NOMO-1 treated with DMSO at 0.1 percent for 48 hours (cell line): ENCODE measurements at regions not wholly inside any gene's neighbourhood (a gene's known extent, or its start where the extent isn't known, plus 50 kb on each side); places are given as distances from the start of the nearest gene placed in this dataset.
A peak's percentile ranks its signal among the peaks of the same experiment; 100 is the strongest.
"Not testable (repeated sequence)": the region's sequence is repeated elsewhere in the genome, so short reads cannot be mapped to it uniquely, and the experiment has no call there.

Experiments
- DNase-seq: peaks from one replicate; lab custom pipeline; 2025; ENCODE audit not compliant: unreplicated experiment; lab: John Stamatoyannopoulos, UW

- DNase-seq: peak; percentile 63
These were observed 477.5 kb upstream of the CCDC196 start for GRCh38 chr14:66008631-66009030.

- no peak for DNase-seq
These were observed 477.1 kb upstream of the CCDC196 start for GRCh38 chr14:66009089-66009488.

GRCh38 chr14:66010695-66011094, 475.5 kb upstream of the CCDC196 start:
- no peak for DNase-seq

DNA sequence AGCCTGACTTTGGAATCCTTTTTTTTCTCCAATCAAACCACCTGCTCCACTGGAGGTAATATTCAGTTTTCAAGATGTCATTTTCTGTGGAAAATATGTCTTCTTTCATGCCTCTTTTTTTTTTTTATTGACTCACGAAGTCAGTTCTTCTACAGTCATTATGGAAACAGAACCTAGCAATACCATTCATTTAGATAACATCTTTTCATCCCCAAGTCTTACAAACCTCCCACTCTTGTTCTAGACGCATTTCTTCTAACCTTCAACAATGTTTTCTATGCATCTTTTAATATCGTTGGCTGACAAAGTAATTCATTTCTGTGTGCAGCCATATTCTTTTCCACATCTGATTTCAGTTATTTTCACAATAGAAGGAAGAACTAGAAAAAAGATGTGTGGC, 474.3 kb upstream of the CCDC196 start:
- no peak for DNase-seq

DNA sequence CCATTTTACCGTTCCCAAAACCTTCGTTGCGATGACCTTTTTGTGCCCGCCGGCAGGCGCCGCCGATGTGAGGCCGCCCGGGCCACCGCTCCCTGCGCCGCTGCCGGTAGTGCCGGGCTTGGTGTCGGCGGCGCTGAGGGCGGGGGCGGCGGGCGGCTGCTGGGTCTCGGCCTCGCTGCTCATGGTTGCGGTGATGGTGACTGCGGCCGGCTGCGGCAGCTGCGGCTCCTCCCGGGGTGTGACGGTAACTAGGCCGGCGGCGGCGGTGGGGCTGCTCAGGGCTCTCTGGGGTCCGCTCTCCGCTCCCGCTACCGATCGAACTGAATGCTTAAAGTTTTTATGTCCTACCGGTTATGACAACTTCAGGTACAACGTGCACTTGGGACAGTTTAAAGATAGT, 472.6 kb upstream of the CCDC196 start:
- DNase-seq: not testable (repeated sequence)

GRCh38 chr14:66015071-66015780, 470.9 kb upstream of the CCDC196 start:
- DNase-seq: no peak

GRCh38 chr14:66017927-66018326, 468.2 kb upstream of the CCDC196 start:
- DNase-seq: no peak

GRCh38 chr14:66022526-66022925, 463.6 kb upstream of the CCDC196 start:
- no peak for DNase-seq

GRCh38 chr14:66025779-66026178, 460.4 kb upstream of the CCDC196 start:
- no peak for DNase-seq

DNA sequence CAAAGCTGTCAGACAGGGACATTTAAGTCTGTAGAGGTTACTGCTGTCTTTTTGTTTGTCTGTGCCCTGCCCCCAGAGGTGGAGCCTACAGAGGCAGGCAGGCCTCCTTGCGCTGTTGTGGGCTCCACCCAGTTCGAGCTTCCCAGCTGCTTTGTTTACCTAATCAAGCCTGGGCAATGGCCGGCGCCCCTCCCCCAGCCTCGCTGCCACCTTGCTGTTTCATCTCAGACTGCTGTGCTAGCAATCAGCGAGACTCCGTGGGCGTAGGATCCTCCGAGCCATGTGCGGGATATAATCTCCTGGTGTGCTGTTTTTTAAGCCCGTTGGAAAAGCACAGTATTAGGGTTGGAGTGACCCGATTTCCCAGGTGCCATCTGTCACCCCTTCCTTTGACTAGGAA, 454.2 kb upstream of the CCDC196 start:
- not testable (repeated sequence) for DNase-seq

GRCh38 chr14:66032800-66033199, 453.4 kb upstream of the CCDC196 start:
- DNase-seq: no peak

- DNase-seq: no peak
These were observed 449.6 kb upstream of the CCDC196 start for GRCh38 chr14:66036547-66036946.

GRCh38 chr14:66037361-66037760, 448.8 kb upstream of the CCDC196 start:
- no peak for DNase-seq

- no peak for DNase-seq
These were observed 448.0 kb upstream of the CCDC196 start for GRCh38 chr14:66038212-66038611.

DNA sequence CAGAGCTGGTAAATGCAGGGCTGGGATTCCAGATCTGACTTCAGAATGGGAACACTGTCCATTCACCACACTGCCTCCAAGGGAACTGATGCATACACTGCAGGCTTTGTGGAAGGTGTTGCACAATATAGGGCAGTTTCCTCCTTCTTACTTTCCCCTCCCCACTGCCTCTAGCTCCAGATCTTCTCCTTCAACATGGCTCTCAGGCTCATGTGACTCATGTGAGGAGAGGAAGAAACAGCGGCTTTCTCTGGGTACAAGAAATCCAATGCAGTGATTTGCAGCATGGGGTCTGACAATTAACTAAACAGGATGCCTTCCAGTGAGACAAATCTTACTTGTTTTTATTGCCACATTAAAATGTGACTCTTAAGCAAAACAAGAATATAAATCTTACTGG, 447.6 kb upstream of the CCDC196 start:
- peak; percentile 68 for DNase-seq

DNA sequence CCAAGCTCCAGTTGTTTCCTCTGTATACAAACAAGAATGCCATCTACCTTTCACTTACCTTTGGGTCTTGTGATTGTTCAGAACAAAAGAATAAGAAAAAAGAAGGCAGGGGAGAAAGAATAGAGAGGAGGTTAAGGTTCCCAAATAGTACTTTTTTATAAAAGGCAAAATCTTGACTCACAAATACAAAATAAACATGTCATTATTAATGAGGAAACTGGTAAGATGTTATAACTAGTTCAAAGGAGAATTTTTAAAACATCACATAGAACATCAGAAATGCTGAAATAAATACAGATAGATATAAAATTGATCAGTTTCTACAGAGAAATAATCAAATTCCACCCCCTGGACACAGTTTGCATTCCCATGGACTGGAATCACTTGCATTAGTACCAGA, 446.7 kb upstream of the CCDC196 start:
- DNase-seq: no peak

- DNase-seq: no peak
These were observed 444.6 kb upstream of the CCDC196 start for GRCh38 chr14:66041582-66041981.

- no peak for DNase-seq
These were observed 442.2 kb upstream of the CCDC196 start for GRCh38 chr14:66043921-66044320.

- DNase-seq: no peak
These were observed 440.6 kb upstream of the CCDC196 start for GRCh38 chr14:66045572-66046021.

DNA sequence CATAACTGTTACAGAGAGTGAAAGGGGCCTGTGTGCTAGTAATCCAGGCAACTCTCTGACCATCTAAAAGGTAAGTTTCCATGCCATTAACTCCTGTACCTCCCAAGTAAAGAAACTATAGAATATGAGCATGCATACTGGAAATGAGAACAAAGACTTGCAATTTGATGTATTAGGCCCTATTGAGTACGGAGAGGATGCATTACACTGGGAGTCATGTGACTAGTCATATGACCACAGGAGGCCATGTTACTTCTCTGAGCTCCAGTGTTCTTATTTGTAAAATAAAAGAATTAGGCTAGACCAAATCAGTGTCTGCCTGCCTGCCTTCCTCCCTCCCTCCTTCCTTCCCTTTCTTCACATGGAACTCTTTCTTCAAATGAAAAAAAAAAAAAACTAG, 440.1 kb upstream of the CCDC196 start:
- no peak for DNase-seq

DNA sequence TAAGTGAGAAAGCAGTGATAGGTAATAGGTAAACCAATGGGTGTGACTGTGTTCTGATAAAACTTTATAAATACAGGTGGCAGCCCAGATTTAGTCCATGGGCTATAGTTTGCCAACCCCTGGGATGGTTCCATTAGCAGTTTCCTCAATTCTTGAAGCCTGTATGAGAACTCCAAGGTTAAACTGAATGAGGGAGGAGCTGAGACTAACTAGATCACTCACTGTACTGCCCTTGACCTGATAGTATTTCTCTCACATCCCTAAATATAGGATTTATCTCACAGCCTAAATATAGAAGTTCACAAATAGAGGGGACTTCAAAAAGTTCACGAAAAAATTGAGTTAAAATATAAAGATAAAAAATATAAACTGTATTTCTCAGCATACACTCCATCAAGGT, 439.6 kb upstream of the CCDC196 start:
- DNase-seq: no peak

DNA sequence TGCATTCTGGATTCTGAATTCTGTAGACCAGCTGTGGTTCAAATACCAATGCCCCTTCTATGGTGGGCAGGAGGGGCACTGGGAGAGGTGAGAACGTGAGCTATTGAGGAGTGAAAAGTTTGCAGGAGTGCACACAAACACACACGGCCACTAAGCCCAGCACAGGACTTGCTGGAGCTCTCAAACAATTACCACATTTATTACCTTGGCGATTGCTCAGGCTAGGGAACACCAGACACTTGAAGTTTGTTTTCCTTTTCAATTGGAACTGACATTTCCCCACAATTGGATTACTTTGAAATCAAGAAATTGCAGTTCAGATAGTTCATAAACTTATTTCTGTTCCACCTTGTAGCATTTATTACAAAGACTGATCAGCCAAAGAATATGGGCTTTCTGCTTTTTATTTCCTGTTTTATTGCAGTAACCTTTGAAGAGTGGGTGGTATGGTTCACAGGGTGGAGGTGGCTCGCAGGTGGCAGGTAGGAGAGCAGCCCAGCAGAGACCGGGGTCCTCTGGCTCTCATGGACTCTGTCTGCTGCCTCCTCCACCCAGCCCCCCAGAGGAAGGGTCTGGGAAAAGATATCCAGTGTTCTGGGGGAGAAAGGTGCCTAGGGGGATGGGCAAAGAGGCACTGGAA, 429.8 kb upstream of the CCDC196 start:
- DNase-seq: no peak
